ENCODE measurements at regions not wholly inside any gene's neighbourhood (a gene's known extent, or its start where the extent isn't known, plus 50 kb on each side); places are given as distances from the start of the nearest gene placed in this dataset.

GRCh38 chr4:185875316-185875907 is 63.4 kb upstream of the SORBS2 start:
- 88 to 93% methylated on average over 6 of the region's 6 CpGs for whole genome bisulfite sequencing, 2 donors

DNA sequence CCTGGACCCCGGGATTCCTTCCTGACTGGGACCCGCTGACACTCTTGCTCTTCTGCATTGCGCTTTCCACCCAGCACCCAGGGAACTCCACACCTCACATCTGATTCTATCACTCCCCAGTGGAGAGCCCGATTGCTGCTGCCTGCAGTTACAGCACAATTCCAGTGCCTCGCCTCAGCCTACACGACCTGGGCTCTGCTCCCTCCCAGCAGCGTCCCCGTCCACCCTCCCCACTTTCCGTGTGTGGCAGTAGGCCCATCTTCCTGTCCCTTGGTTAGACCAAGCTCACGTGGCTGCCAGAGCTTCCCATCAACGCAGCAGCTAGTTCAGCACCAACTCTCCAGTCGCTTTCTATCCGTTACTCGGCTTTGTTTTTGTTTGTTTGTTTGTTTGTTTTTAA is 66.6 kb upstream of the SORBS2 start:
- no peaks in the 10 kb centered on the region for H3K36me3 ChIP-seq (ENCODE audit: control insufficient read depth in 2 of 2, insufficient read depth in 2 of 2, low read length in 1 of 2)
- H3K4me1 ChIP-seq (ENCODE audit: control insufficient read depth in 2 of 2, insufficient read depth in 2 of 2, low read length in 1 of 2): no peaks in the 10 kb centered on the region
- 91% methylated on average over 14 of the region's 14 CpGs for WGBS, 2 donors
- no peaks in the 10 kb centered on the region for H3K27me3 ChIP-seq (ENCODE audit: control insufficient read depth in 1 of 2, insufficient read depth in 2 of 2, low read length in 2 of 2)
- no peaks in the 10 kb centered on the region for H3K9me3 ChIP-seq (ENCODE audit: control insufficient read depth in 2 of 2, insufficient read depth in 1 of 2, low read depth in 1 of 2, low read length in 1 of 2)
- H3K4me3 ChIP-seq (ENCODE audit: low read depth in 1 of 2, low read length in 2 of 2): no peak overlapping the region
- H3K27ac ChIP-seq (ENCODE audit: low read depth in 2 of 2, low read length in 1 of 2): no peak overlapping the region

More at GRCh38 chr4:185875316-185875907, 63.4 kb upstream of the SORBS2 start:
- Histone ChIP-seq H3K36me3 (ENCODE audit: control insufficient read depth in 2 of 2, insufficient read depth in 2 of 2, low read length in 1 of 2) (no peaks in the 10 kb centered on the region), H3K4me1 (ENCODE audit: control insufficient read depth in 2 of 2, insufficient read depth in 2 of 2, low read length in 1 of 2) (no peaks in the 10 kb centered on the region), H3K4me3 (ENCODE audit: low read depth in 1 of 2, low read length in 2 of 2) (no peak overlapping the region), H3K9me3 (ENCODE audit: control insufficient read depth in 2 of 2, insufficient read depth in 1 of 2, low read depth in 1 of 2, low read length in 1 of 2) (no peaks in the 10 kb centered on the region), H3K27me3 (ENCODE audit: control insufficient read depth in 1 of 2, insufficient read depth in 2 of 2, low read length in 2 of 2) (no peaks in the 10 kb centered on the region), H3K27ac (ENCODE audit: low read depth in 2 of 2, low read length in 1 of 2) (no peak overlapping the region)

- H3K4me3 ChIP-seq (ENCODE audit: low read depth in 1 of 2, low read length in 2 of 2): no peak overlapping the region
- no peaks in the 10 kb centered on the region for H3K36me3 ChIP-seq (ENCODE audit: control insufficient read depth in 2 of 2, insufficient read depth in 2 of 2, low read length in 1 of 2)
- H3K27me3 ChIP-seq (ENCODE audit: control insufficient read depth in 1 of 2, insufficient read depth in 2 of 2, low read length in 2 of 2): no peaks in the 10 kb centered on the region
- 87 to 90% methylated on average over 18 of the region's 18 CpGs for WGBS, 2 donors
- no peak overlapping the region for H3K27ac ChIP-seq (ENCODE audit: low read depth in 2 of 2, low read length in 1 of 2)
- H3K9me3 ChIP-seq (ENCODE audit: control insufficient read depth in 2 of 2, insufficient read depth in 1 of 2, low read depth in 1 of 2, low read length in 1 of 2): no peaks in the 10 kb centered on the region
- no peaks in the 10 kb centered on the region for H3K4me1 ChIP-seq (ENCODE audit: control insufficient read depth in 2 of 2, insufficient read depth in 2 of 2, low read length in 1 of 2)
These were observed 67.8 kb upstream of the SORBS2 start for GRCh38 chr4:185879666-185880312.

DNA sequence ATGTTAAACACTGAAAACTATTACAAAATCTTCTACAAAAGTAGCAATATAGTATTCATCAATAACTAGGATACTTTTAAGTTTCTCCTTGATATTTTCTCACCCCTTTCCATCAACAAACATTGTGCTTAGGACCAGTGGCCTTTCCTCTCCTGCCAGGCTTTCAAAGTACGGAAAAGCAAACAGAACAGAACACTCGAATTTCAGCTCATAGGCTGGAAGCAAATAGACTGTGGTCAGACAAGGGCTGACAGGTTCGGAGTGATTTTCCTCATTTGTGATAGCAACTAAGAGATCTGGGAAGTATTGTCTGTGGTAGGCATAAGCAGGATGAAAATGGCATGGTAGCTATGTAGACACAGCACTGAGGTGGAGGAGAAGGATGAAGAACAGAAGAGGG is 68.6 kb upstream of the SORBS2 start:
- no peaks in the 10 kb centered on the region for H3K36me3 ChIP-seq (ENCODE audit: control insufficient read depth in 2 of 2, insufficient read depth in 2 of 2, low read length in 1 of 2)
- no peak overlapping the region for H3K27ac ChIP-seq (ENCODE audit: low read depth in 2 of 2, low read length in 1 of 2)

DNA sequence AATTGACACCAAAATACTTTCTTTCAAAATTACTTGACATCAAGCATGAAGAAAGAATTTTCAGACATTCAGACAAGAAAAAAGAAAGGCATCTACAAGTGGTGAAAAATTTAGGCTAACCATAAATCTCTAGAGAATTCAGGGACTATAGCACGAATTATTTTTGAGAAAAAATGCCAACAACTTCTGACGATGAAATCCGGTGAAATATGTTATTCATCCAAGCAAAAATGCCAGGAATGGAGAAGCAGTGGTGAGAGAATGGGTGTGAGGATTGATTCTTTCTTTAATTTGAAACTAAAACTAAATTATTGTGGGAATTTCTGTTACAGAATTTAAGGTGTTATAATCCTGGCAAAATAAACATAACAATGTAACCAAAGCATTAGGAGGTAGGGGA is 69.4 kb upstream of the SORBS2 start:
- H3K9me3 ChIP-seq (ENCODE audit: control insufficient read depth in 2 of 2, insufficient read depth in 1 of 2, low read depth in 1 of 2, low read length in 1 of 2): no peaks in the 10 kb centered on the region
- no peaks in the 10 kb centered on the region for H3K36me3 ChIP-seq (ENCODE audit: control insufficient read depth in 2 of 2, insufficient read depth in 2 of 2, low read length in 1 of 2)
- H3K4me1 ChIP-seq (ENCODE audit: control insufficient read depth in 2 of 2, insufficient read depth in 2 of 2, low read length in 1 of 2): no peaks in the 10 kb centered on the region
- 72 to 79% methylated on average over 3 of the region's 3 CpGs for WGBS, 2 donors
- no peak overlapping the region for H3K4me3 ChIP-seq (ENCODE audit: low read depth in 1 of 2, low read length in 2 of 2)
- H3K27ac ChIP-seq (ENCODE audit: low read depth in 2 of 2, low read length in 1 of 2): no peak overlapping the region
- H3K27me3 ChIP-seq (ENCODE audit: control insufficient read depth in 1 of 2, insufficient read depth in 2 of 2, low read length in 2 of 2): no peaks in the 10 kb centered on the region

More for the DNA sequence above, 68.6 kb upstream of the SORBS2 start:
- no peaks in the 10 kb centered on the region for H3K9me3 ChIP-seq (ENCODE audit: control insufficient read depth in 2 of 2, insufficient read depth in 1 of 2, low read depth in 1 of 2, low read length in 1 of 2)
- WGBS, 2 donors: 47 to 58% methylated on average over 3 of the region's 3 CpGs
- no peaks in the 10 kb centered on the region for H3K4me1 ChIP-seq (ENCODE audit: control insufficient read depth in 2 of 2, insufficient read depth in 2 of 2, low read length in 1 of 2)
- H3K4me3 ChIP-seq (ENCODE audit: low read depth in 1 of 2, low read length in 2 of 2): no peak overlapping the region
- no peaks in the 10 kb centered on the region for H3K27me3 ChIP-seq (ENCODE audit: control insufficient read depth in 1 of 2, insufficient read depth in 2 of 2, low read length in 2 of 2)

- no peak overlapping the region for H3K27ac ChIP-seq (ENCODE audit: low read depth in 2 of 2, low read length in 1 of 2)
- H3K4me1 ChIP-seq (ENCODE audit: control insufficient read depth in 2 of 2, insufficient read depth in 2 of 2, low read length in 1 of 2): no peaks in the 10 kb centered on the region
- no peak overlapping the region for H3K4me3 ChIP-seq (ENCODE audit: low read depth in 1 of 2, low read length in 2 of 2)
- H3K36me3 ChIP-seq (ENCODE audit: control insufficient read depth in 2 of 2, insufficient read depth in 2 of 2, low read length in 1 of 2): no peaks in the 10 kb centered on the region
- 91 to 93% methylated on average over 5 of the region's 5 CpGs for WGBS, 2 donors
- no peaks in the 10 kb centered on the region for H3K9me3 ChIP-seq (ENCODE audit: control insufficient read depth in 2 of 2, insufficient read depth in 1 of 2, low read depth in 1 of 2, low read length in 1 of 2)
- H3K27me3 ChIP-seq (ENCODE audit: control insufficient read depth in 1 of 2, insufficient read depth in 2 of 2, low read length in 2 of 2): no peaks in the 10 kb centered on the region
These were observed 71.6 kb upstream of the SORBS2 start for GRCh38 chr4:185883591-185883990.

GRCh38 chr4:185885075-185885474 is 73.1 kb upstream of the SORBS2 start:
- H3K4me3 ChIP-seq (ENCODE audit: low read depth in 1 of 2, low read length in 2 of 2): no peak overlapping the region
- no peaks in the 10 kb centered on the region for H3K36me3 ChIP-seq (ENCODE audit: control insufficient read depth in 2 of 2, insufficient read depth in 2 of 2, low read length in 1 of 2)
- no peaks in the 10 kb centered on the region for H3K27me3 ChIP-seq (ENCODE audit: control insufficient read depth in 1 of 2, insufficient read depth in 2 of 2, low read length in 2 of 2)
- WGBS, 2 donors: 82 to 87% methylated on average over 6 of the region's 6 CpGs
- no peaks in the 10 kb centered on the region for H3K4me1 ChIP-seq (ENCODE audit: control insufficient read depth in 2 of 2, insufficient read depth in 2 of 2, low read length in 1 of 2)
- H3K9me3 ChIP-seq (ENCODE audit: control insufficient read depth in 2 of 2, insufficient read depth in 1 of 2, low read depth in 1 of 2, low read length in 1 of 2): no peaks in the 10 kb centered on the region
- H3K27ac ChIP-seq (ENCODE audit: low read depth in 2 of 2, low read length in 1 of 2): no peak overlapping the region

GRCh38 chr4:185885604-185886003 is 73.6 kb upstream of the SORBS2 start:
- Histone ChIP-seq H3K27ac (ENCODE audit: low read depth in 2 of 2, low read length in 1 of 2) (no peak overlapping the region), H3K9me3 (ENCODE audit: control insufficient read depth in 2 of 2, insufficient read depth in 1 of 2, low read depth in 1 of 2, low read length in 1 of 2) (no peaks in the 10 kb centered on the region), H3K27me3 (ENCODE audit: control insufficient read depth in 1 of 2, insufficient read depth in 2 of 2, low read length in 2 of 2) (no peaks in the 10 kb centered on the region), H3K4me1 (ENCODE audit: control insufficient read depth in 2 of 2, insufficient read depth in 2 of 2, low read length in 1 of 2) (no peaks in the 10 kb centered on the region), H3K4me3 (ENCODE audit: low read depth in 1 of 2, low read length in 2 of 2) (no peak overlapping the region), H3K36me3 (ENCODE audit: control insufficient read depth in 2 of 2, insufficient read depth in 2 of 2, low read length in 1 of 2) (no peaks in the 10 kb centered on the region)
- 82 to 84% methylated on average over 6 of the region's 6 CpGs for WGBS, 2 donors

DNA sequence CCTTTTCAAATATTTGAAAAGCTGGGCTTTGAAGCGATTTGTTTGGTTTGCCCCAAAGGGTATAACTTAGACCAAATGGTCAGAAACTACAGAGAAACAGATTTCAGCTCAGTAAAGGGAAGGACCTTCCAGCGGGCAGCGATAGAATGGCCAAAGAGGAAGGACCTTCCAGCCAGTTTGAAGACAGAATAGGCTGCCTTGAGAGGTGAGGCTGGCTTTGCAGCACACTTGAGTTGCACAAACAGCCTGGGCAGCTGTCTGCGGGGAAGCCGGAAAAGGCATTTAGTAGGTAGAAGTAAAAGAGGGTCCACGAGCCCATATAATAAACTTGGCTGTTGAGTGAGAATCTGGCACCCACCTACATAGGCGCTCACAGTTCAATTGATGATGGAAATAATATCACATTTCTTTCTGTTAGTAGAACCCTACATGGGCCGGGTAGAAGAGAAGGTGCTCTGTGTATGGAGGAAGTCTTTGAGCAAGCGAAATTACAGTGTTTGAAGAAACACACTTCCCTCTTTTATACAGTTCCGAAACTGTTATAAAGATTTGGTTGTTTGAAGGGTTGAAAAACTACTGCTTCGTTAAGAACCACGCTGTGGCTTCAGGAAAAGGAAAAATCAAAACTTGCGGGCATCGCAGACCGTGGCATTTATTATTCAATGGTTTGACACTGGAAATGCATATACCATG is 75.0 kb upstream of the SORBS2 start:
- H3K27ac ChIP-seq (ENCODE audit: low read depth in 2 of 2, low read length in 1 of 2): no peak overlapping the region
- WGBS, 2 donors: 79 to 80% methylated on average over 15 of the region's 15 CpGs
- H3K4me3 ChIP-seq (ENCODE audit: low read depth in 1 of 2, low read length in 2 of 2): no peak overlapping the region

More for the DNA sequence above, 75.0 kb upstream of the SORBS2 start:
- H3K9me3 ChIP-seq (ENCODE audit: control insufficient read depth in 2 of 2, insufficient read depth in 1 of 2, low read depth in 1 of 2, low read length in 1 of 2): no peaks in the 10 kb centered on the region
- H3K36me3 ChIP-seq (ENCODE audit: control insufficient read depth in 2 of 2, insufficient read depth in 2 of 2, low read length in 1 of 2): no peaks in the 10 kb centered on the region
- H3K4me1 ChIP-seq (ENCODE audit: control insufficient read depth in 2 of 2, insufficient read depth in 2 of 2, low read length in 1 of 2): no peaks in the 10 kb centered on the region
- no peaks in the 10 kb centered on the region for H3K27me3 ChIP-seq (ENCODE audit: control insufficient read depth in 1 of 2, insufficient read depth in 2 of 2, low read length in 2 of 2)

Measured in esophagus (tissue), 2 donors.